A673 (cell line): ENCODE measurements at regions not wholly inside any gene's neighbourhood (a gene's known extent, or its start where the extent isn't known, plus 50 kb on each side); places are given as distances from the start of the nearest gene placed in this dataset.

Experiments
- EZH2 ChIP-seq: fragments of 200-600 bp; sonication (generic); IDR thresholded peaks from 2 replicates; pipeline ENCODE4 v1.6.1; 2017; ENCODE audit warnings: borderline replicate concordance, low read depth, mild to moderate bottlenecking, mixed read lengths, antibody characterized with exemption, low read length; ENCODE audit not compliant: poor library complexity, severe bottlenecking
- TF ChIP-seq, protein P1 (sequence below): fragments of 300-800, 200-600 bp; sonication (generic); conservative IDR thresholded peaks from 2 replicates; pipeline ENCODE4 v1.5.1; 2017; ENCODE audit warnings: low read depth, mild to moderate bottlenecking, antibody characterized with exemption, low read length, moderate library complexity, mixed read lengths

DNA sequence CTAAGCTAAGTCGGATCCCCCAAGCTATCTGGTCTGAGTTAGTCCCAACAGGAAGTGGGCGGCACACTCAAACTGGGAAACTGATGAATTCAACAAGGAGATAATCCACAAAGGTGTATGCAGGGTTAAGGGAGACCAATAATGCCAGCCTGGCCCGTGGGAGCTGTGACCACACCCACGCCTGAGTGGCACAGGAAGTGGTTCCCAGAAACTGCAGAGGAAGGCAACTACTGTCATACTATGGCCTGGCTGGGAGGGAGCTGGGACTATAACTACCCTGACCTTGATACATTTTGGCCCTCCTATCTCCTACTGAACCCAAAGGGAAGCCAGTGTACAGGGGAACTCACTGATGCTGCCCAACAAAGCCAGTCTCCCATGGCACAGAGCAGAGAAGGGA, 85.5 kb upstream of the TDRD3 start:
- TF ChIP-seq, protein P1, sequence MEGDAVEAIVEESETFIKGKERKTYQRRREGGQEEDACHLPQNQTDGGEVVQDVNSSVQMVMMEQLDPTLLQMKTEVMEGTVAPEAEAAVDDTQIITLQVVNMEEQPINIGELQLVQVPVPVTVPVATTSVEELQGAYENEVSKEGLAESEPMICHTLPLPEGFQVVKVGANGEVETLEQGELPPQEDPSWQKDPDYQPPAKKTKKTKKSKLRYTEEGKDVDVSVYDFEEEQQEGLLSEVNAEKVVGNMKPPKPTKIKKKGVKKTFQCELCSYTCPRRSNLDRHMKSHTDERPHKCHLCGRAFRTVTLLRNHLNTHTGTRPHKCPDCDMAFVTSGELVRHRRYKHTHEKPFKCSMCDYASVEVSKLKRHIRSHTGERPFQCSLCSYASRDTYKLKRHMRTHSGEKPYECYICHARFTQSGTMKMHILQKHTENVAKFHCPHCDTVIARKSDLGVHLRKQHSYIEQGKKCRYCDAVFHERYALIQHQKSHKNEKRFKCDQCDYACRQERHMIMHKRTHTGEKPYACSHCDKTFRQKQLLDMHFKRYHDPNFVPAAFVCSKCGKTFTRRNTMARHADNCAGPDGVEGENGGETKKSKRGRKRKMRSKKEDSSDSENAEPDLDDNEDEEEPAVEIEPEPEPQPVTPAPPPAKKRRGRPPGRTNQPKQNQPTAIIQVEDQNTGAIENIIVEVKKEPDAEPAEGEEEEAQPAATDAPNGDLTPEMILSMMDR = no peak
- no peak for TF ChIP-seq EZH2
